ENCODE measurements at regions not wholly inside any gene's neighbourhood (a gene's known extent, or its start where the extent isn't known, plus 50 kb on each side); places are given as distances from the start of the nearest gene placed in this dataset.
"Not testable (repeated sequence)": the region's sequence is repeated elsewhere in the genome, so short reads cannot be mapped to it uniquely, and the experiment has no call there.

- Histone ChIP-seq H3K27ac (no peak overlapping the region), H3K9me3 (replicated peaks in 1 of 3) (no peaks in the 10 kb centered on the region), H3K36me3 (replicated peaks in 1 of 2) (no peaks in the 10 kb centered on the region), H3K4me1 (replicated peaks in 1 of 2) (no peaks in the 10 kb centered on the region), H3K4me3 (no peak overlapping the region), H3K27me3 (no peaks in the 10 kb centered on the region)
- TF ChIP-seq POLR2A (IDR thresholded peaks at IDR 0.05) (no peak), CTCF (IDR thresholded peaks at IDR 0.05) (no peak)
- 67 to 75% (median 72%) methylated on average over 10 of the region's 10 CpGs for WGBS, 4 donors
- no peak for DNase-seq
- intact Hi-C loops (cut with DNase I), result no loop called here
These were observed 185.3 kb upstream of the NECTIN3 start for GRCh38 chr3:110886222-110886893.

- no peaks in the 10 kb centered on the region for H3K4me1 ChIP-seq (replicated peaks in 1 of 2)
- 75 to 78% (median 77%) methylated on average over 1 of the region's 1 CpG for WGBS, 4 donors
- no peak for TF ChIP-seq POLR2A (IDR thresholded peaks at IDR 0.05)
- TF ChIP-seq CTCF (IDR thresholded peaks at IDR 0.05), result no peak
- H3K27ac ChIP-seq, result no peak overlapping the region
- DNase-seq, result no peak
- intact Hi-C loops (cut with DNase I), result no loop called here
- no peaks in the 10 kb centered on the region for H3K36me3 ChIP-seq (replicated peaks in 1 of 2)
- H3K9me3 ChIP-seq (replicated peaks in 1 of 3), result no peaks in the 10 kb centered on the region
- no peaks in the 10 kb centered on the region for H3K27me3 ChIP-seq
- H3K4me3 ChIP-seq, result no peak overlapping the region
These were observed 184.4 kb upstream of the NECTIN3 start for GRCh38 chr3:110887176-110887575.

- H3K4me1 ChIP-seq (replicated peaks in 1 of 2); DNase-seq; H3K9me3 ChIP-seq (replicated peaks in 1 of 3); H3K4me3 ChIP-seq; H3K27ac ChIP-seq; intact Hi-C loops (cut with DNase I); H3K36me3 ChIP-seq (replicated peaks in 1 of 2); H3K27me3 ChIP-seq: not testable (repeated sequence)
- WGBS, 4 donors, result 63 to 96% (median 89%) methylated on average over 27 to 30 of the region's 33 CpGs
These were observed 182.8 kb upstream of the NECTIN3 start for GRCh38 chr3:110888625-110889375.

- H3K36me3 ChIP-seq (replicated peaks in 1 of 2); H3K27ac ChIP-seq; H3K27me3 ChIP-seq; H3K4me3 ChIP-seq; H3K4me1 ChIP-seq (replicated peaks in 1 of 2); H3K9me3 ChIP-seq (replicated peaks in 1 of 3); intact Hi-C loops (cut with DNase I); DNase-seq: not testable (repeated sequence)
- 80% methylated on average over 1 of the region's 3 CpGs; no CpG with 5 or more reads in 3 of the 4 donors for WGBS, 4 donors
These were observed 182.3 kb upstream of the NECTIN3 start for GRCh38 chr3:110889376-110889699.

GRCh38 chr3:110894574-110894973, 177.0 kb upstream of the NECTIN3 start:
- Histone ChIP-seq H3K4me1 (replicated peaks in 1 of 2) (no peaks in the 10 kb centered on the region), H3K36me3 (replicated peaks in 1 of 2) (no peaks in the 10 kb centered on the region), H3K27ac (no peak overlapping the region), H3K27me3 (no peaks in the 10 kb centered on the region), H3K9me3 (replicated peaks in 1 of 3) (no peaks in the 10 kb centered on the region), H3K4me3 (no peak overlapping the region)
- 76 to 88% (median 85%) methylated on average over 2 of the region's 2 CpGs for WGBS, 4 donors
- no peak for TF ChIP-seq POLR2A (IDR thresholded peaks at IDR 0.05)
- no peak for TF ChIP-seq CTCF (IDR thresholded peaks at IDR 0.05)
- DNase-seq, result no peak
- intact Hi-C loops (cut with DNase I), result no loop called here
